ENCODE measurements at regions not wholly inside any gene's neighbourhood (a gene's known extent, or its start where the extent isn't known, plus 50 kb on each side); places are given as distances from the start of the nearest gene placed in this dataset.

- H4K20me1 ChIP-seq (ENCODE audit: control insufficient read depth, extremely low read depth, insufficient read depth, low read length): no peaks in the 10 kb centered on the region
- no peaks in the 10 kb centered on the region for H3K79me2 ChIP-seq (ENCODE audit: control insufficient read depth, insufficient read depth, low read length)
- no peak for TF ChIP-seq CTCF (conservative IDR thresholded peaks at IDR 0.05 in 1 of 2, IDR thresholded peaks at IDR 0.05 in 1 of 2; ENCODE audit: low read depth in 1 of 2, low read length in 2 of 2)
- no peak for TF ChIP-seq EZH2 (IDR thresholded peaks at IDR 0.05; ENCODE audit: low read length, missing control alignments)
- no peaks in the 10 kb centered on the region for H3K27me3 ChIP-seq (ENCODE audit: control insufficient read depth, insufficient read depth, low read length)
- H3K9me3 ChIP-seq (ENCODE audit: control insufficient read depth, insufficient read depth, low read depth, low read length): no peaks in the 10 kb centered on the region
- no peak for DNase-seq (ENCODE audit: low read depth in 2 of 2)
- no peaks in the 10 kb centered on the region for H3K36me3 ChIP-seq (ENCODE audit: control insufficient read depth, insufficient read depth, low read length)
- H3K27ac ChIP-seq (ENCODE audit: insufficient read depth, low read length): no peak overlapping the region
- no peak overlapping the region for H3K4me3 ChIP-seq (replicated peaks in 1 of 4; ENCODE audit: control extremely low read depth in 1 of 4, insufficient read depth in 1 of 4, low read depth in 3 of 4, low read length in 4 of 4)
- H2AFZ ChIP-seq (ENCODE audit: low read length): no peak overlapping the region
- H3K9ac ChIP-seq (ENCODE audit: insufficient read depth, low read length): no peak overlapping the region
- H3K4me2 ChIP-seq (ENCODE audit: extremely low read depth, insufficient read depth, low read length): no peak overlapping the region
- no peaks in the 10 kb centered on the region for H3K4me1 ChIP-seq (ENCODE audit: control insufficient read depth, extremely low read depth, insufficient read depth, low read length)
These were observed 211.7 kb upstream of the EEA1 start for GRCh38 chr12:93140801-93141200.

GRCh38 chr12:93142881-93143280 lies 213.8 kb upstream of the EEA1 start:
- Histone ChIP-seq H3K79me2 (ENCODE audit: control insufficient read depth, insufficient read depth, low read length) (no peaks in the 10 kb centered on the region), H3K9ac (ENCODE audit: insufficient read depth, low read length) (no peak overlapping the region), H3K4me1 (ENCODE audit: control insufficient read depth, extremely low read depth, insufficient read depth, low read length) (no peaks in the 10 kb centered on the region), H3K27me3 (ENCODE audit: control insufficient read depth, insufficient read depth, low read length) (no peaks in the 10 kb centered on the region), H2AFZ (ENCODE audit: low read length) (no peak overlapping the region), H4K20me1 (ENCODE audit: control insufficient read depth, extremely low read depth, insufficient read depth, low read length) (no peaks in the 10 kb centered on the region), H3K27ac (ENCODE audit: insufficient read depth, low read length) (no peak overlapping the region), H3K36me3 (ENCODE audit: control insufficient read depth, insufficient read depth, low read length) (no peaks in the 10 kb centered on the region), H3K9me3 (ENCODE audit: control insufficient read depth, insufficient read depth, low read depth, low read length) (no peaks in the 10 kb centered on the region), H3K4me3 (replicated peaks in 1 of 4; ENCODE audit: control extremely low read depth in 1 of 4, insufficient read depth in 1 of 4, low read depth in 3 of 4, low read length in 4 of 4) (no peak overlapping the region), H3K4me2 (ENCODE audit: extremely low read depth, insufficient read depth, low read length) (no peak overlapping the region)
- no peak for TF ChIP-seq EZH2 (IDR thresholded peaks at IDR 0.05; ENCODE audit: low read length, missing control alignments)
- TF ChIP-seq CTCF (conservative IDR thresholded peaks at IDR 0.05 in 1 of 2, IDR thresholded peaks at IDR 0.05 in 1 of 2; ENCODE audit: low read depth in 1 of 2, low read length in 2 of 2): no peak
- no peak for DNase-seq (ENCODE audit: low read depth in 2 of 2)

GRCh38 chr12:93144109-93144508 lies 215.0 kb upstream of the EEA1 start:
- Histone ChIP-seq H2AFZ (ENCODE audit: low read length) (no peak overlapping the region), H3K4me2 (ENCODE audit: extremely low read depth, insufficient read depth, low read length) (no peak overlapping the region), H3K9me3 (ENCODE audit: control insufficient read depth, insufficient read depth, low read depth, low read length) (no peaks in the 10 kb centered on the region), H3K4me3 (replicated peaks in 1 of 4; ENCODE audit: control extremely low read depth in 1 of 4, insufficient read depth in 1 of 4, low read depth in 3 of 4, low read length in 4 of 4) (no peak overlapping the region), H3K27me3 (ENCODE audit: control insufficient read depth, insufficient read depth, low read length) (no peaks in the 10 kb centered on the region), H3K4me1 (ENCODE audit: control insufficient read depth, extremely low read depth, insufficient read depth, low read length) (no peaks in the 10 kb centered on the region), H3K36me3 (ENCODE audit: control insufficient read depth, insufficient read depth, low read length) (no peaks in the 10 kb centered on the region), H3K27ac (ENCODE audit: insufficient read depth, low read length) (no peak overlapping the region), H3K9ac (ENCODE audit: insufficient read depth, low read length) (no peak overlapping the region), H4K20me1 (ENCODE audit: control insufficient read depth, extremely low read depth, insufficient read depth, low read length) (no peaks in the 10 kb centered on the region), H3K79me2 (ENCODE audit: control insufficient read depth, insufficient read depth, low read length) (no peaks in the 10 kb centered on the region)
- no peak for TF ChIP-seq CTCF (conservative IDR thresholded peaks at IDR 0.05 in 1 of 2, IDR thresholded peaks at IDR 0.05 in 1 of 2; ENCODE audit: low read depth in 1 of 2, low read length in 2 of 2)
- no peak for TF ChIP-seq EZH2 (IDR thresholded peaks at IDR 0.05; ENCODE audit: low read length, missing control alignments)
- DNase-seq (ENCODE audit: low read depth in 2 of 2): no peak
